SW480 (cell line): ENCODE measurements at regions not wholly inside any gene's neighbourhood (a gene's known extent, or its start where the extent isn't known, plus 50 kb on each side); places are given as distances from the start of the nearest gene placed in this dataset.

Experiments used
- DNase-seq: peaks from one replicate; pipeline ENCODE4 v3.0.0-alpha.2; 2016; ENCODE audit warnings: low spot score

DNA sequence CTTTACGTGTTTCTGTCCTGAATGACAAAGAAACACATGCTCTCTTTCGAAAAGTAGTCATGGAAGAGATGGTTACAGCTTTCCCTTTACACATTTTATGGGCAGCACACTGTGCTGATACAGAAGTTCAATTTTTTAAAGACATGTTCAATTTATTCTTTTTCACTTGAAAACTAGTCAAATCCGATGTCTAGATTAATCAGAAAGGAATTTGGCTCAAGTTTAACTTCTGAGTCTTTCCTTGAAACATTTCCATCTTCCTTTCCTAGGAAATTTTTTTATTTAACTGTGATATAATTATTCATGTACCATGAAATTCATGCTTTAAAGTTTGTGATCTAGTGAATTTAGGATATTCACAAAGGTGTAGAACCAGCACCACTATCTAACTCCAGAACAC lies 360.1 kb downstream of the TNS3 start:
- DNase-seq, result no peak

DNA sequence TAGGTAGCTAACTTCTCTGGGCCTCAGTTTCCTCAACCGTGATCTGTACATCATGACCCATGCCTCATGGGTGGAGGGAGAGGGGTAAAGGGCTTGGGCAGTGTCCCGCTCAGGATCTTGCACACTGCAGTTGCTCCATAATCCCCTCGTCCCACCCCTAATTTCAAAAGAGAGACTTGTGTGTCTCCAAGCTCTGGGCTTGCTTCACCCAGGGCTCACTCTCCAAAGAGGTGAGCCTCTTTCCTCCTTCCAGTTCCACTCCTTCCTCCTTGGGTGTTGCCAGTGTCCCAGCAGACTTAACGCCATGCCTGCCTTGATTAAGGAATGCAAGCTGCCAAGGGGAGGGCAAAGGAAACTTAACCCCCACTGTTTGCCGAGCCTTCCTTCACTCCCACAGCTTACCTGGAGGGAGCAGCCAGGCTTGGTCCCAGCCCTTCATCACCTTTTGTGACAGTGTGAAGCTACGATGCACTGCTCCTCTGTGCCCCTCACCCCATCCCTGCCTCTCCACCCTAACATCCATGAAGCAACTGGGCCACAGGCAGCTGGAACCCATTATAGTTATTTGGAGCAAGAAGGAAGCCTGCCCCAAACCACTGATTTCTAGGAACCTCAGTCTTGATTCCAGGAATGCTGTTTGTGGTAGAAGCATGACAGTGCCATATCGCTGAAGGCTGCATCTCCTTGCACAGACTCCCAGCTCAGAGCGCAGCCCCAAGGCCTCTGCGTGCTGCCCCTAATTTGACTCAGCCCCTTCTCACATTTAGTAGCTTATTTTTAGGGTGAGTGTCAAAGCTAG lies 363.3 kb downstream of the TNS3 start:
- no peak for DNase-seq

DNA sequence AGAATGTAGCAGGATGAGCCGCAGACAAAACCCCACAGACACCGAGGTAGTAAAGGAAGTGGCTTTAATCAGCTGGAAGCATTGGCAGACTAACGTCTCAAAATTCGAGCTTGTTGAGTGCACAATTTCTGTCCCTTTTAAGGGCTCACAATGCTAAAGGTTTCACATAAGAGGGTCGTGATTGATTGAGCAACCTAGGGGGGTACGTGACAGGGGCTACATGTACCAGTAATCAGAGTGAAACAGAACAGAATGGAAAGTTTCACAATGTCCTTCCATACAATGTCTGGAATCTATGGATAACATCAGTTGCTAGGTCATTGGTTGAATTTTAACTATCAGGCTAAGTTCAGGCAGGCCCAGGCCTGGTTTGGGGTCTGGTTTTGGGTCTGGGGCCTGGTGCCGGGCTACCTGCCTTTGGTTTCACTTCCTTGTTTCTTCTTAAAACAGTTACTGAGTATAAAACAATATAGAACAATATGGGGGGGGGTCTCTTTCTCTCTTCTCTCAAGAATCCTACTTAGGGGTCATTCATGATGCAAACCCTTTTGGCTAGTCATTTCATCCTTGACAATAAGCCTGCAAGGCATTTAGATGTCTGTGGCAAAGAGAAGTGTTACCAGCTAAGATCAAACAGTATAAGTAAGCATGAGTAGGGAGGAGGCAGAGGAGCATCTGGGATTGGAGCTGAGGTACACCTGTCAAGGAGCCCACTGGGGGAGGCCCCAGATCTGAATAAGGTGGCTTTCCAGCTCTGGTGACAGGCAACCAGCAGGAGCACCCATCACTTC lies 364.1 kb downstream of the TNS3 start:
- DNase-seq, result no peak

DNA sequence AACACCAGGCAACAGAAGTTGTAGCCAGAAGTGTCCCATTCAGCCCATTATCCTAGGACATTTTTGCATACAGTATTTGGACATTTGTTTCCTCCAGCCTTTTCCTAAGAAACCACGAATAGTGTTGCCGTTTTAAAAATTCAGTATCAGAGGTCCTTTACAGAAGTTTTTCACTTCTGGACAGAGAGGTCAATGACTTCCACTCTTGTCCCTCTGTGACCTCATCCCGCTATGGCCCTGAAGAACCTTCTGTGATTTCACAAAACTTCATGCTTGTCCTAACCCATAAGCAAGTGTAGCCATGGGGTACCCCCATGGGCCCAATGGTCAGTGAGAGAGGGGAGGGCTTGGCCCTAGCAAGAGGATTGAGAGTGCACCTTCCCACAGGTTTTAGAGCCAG lies 364.8 kb downstream of the TNS3 start:
- DNase-seq, result no peak

DNA sequence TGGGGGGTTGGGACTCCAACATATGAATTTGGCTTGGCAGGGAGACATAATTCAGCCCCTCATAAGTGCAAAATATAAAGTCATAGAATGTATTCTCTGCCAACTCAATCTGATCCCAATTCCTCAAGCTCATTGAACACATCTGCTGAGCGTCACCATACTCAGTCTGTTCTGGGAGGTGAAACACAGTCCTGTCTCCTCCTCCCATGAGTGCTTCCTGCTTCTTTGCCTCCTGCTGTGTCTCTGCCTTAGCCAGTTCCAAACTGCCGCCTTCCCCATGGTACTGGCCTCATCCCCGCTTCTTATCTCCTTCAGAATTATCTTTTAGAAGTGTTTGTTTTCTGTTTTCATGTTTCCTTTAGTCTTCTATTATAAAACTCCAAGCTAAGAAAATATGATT lies 365.5 kb downstream of the TNS3 start:
- no peak for DNase-seq

DNA sequence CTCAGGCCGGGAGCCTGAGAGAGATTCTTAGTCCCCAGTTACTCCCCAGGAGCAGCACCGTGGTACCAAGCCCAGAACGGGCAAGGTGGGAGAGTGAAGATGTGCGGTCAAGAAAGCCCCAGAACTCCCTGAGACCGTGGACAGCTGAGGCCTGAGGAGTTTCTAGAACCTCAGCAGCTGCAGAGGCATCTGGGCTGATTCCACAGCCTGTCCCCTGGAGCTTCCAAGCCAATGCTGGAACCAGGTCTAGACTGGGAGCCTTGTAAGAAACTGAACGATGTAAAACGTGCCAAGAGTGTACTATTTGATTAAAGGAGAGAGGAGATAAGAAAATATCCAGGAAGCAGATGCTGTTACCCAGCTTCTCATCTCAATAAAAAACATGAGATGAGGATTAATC lies 366.3 kb downstream of the TNS3 start:
- no peak for DNase-seq

DNA sequence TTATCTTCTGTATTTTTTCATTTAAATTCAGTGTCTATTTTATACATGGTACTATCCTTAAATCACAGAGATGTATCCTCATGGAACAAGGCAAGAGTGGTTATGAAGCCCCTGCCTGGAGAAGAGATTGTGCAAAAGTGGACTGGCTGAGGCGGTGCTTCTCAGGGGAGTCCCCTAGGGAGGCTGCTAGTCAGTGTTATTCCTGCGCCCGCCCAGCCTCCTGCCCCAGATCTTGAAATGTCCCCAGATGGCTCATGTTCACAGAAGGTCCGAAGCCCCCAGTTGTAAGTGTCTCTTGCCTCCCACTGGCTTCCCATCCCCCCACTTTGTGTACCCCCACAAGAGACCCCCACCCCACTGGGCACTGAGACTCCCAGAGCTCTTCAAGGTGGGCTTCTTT lies 366.9 kb downstream of the TNS3 start:
- no peak for DNase-seq

DNA sequence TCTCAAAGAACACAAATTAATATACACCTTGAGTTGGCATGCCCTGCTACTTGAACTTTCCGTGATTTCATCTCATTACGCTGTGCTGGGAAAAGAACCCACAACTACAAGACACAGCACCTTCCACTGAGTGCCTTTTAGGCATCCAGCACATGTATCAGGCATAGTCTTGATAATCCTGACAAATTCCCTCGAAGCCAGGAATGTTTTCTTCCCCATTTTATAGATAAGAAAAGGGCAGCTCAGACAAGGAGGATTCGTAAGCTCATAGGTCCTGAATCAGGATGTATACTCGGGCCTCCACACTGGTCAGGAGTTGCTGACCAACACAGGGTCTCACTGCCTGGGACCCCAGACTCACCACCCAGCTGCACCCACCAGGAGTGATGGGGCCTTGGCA lies 368.6 kb downstream of the TNS3 start:
- DNase-seq, result no peak

DNA sequence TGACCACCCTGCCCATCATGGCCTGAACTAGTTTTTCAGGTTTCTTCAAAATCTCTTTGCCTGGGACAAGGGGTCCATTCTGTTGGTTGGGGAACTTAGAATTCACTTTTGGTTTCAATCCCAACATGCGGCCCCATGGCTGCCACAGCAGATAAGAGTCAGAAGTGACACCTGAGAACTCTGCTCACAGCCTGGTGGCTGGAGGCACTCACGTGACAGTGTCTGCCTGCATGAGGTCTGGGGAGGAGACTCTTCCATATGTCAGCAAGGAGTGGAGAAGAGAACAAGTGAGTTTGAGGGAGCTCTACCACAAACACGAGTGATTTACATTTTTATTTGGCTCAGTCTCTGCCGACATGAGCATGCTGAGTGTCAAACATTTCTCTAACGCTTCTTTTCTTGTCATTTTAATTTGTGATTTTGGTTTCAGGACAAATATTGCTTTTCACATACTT lies 370.4 kb downstream of the TNS3 start:
- DNase-seq, result no peak

DNA sequence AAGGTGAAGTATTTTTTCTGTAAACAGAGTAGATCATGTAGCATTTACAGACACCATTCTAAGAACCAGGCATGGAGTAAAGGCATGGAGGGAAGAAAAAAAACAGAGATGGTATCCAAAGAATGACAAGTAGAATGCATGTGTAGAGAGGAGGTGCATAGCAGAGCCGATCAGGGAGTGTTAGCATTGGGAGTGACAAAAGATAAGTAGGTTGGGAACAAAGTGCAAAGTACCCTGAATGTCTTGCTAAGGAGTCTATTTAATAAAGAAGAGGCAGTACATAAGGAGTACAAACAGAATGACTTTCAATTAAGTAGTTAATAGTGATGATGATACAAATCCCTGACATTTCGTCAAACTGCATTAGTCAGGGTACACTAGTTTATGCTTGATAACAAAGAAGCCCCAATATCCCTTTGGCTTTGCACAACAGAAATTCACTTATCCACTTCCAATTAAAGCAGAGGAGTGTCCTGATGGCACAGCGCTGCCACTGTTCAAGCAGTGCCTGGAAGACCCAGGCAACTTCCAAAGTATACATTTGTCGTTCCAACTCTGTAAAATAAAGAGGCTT lies 371.5 kb downstream of the TNS3 start:
- DNase-seq, result no peak

DNA sequence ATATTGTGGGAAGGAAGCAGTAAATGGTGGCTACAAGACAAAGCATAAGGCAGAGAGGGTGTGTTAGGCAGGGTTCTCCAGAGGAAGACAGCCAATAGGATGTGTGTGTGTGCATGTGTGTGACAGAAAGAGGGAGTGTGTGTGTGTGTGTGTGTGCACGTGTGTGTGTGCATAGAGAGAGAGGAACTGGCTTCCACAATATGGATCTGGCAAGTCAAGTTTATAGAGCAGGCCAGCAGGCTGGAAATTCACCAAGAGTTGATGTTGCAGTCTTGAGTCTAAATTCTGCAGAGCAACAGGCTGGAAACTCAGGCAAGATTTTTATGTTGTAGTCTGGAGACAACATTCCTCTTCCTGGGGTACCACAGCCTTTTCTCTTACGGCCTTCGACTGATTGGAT lies 374.0 kb downstream of the TNS3 start:
- no peak for DNase-seq

DNA sequence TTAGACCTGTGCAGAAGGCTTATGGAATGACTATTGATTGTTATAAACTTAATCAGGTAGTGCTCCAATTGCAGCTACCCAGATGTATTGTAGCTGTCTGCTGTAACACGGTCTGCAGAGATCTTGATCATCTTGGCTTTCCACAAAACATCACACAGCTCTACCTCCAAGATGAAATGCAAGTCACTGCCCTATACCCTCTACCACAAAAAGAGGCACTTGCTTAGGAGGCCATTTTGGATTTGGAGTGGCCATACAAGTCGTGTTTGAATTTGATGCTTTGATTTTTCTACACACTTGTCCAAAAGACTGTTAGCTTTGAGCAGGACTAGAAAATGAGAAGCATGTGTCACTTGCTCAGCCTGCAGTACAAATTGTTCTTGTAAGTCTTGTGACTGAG lies 377.2 kb downstream of the TNS3 start:
- DNase-seq, result no peak

DNA sequence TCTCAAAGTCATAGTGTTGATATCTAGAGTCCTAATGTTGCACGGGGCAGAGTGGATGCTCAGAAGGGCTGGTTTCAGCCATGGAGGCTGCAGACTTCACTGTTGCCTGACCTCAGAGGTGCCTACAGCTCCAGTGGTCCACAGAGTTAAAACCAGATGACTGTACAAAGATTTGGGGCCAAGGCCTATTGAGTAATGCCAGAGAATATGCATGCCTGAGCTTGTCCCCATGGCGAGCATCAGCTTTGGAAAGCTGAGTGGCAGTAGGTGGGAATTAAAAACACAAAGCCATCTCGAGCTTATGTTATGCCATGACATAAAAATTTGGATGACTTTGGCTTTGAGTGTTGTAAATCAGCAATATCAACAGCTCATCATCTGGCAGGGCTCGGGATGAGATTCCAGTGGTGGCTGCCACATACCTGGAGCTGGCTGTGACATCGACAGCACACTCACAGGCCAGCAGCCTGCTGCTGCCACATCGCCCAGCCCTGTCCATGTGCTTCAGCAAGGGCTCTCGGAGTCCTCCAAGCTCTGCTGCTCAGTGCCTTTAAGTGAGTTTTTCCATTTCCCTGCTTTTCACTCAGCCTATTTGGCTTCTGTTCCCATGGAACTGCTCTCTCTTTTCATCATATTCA lies 379.6 kb downstream of the TNS3 start:
- DNase-seq, result no peak

DNA sequence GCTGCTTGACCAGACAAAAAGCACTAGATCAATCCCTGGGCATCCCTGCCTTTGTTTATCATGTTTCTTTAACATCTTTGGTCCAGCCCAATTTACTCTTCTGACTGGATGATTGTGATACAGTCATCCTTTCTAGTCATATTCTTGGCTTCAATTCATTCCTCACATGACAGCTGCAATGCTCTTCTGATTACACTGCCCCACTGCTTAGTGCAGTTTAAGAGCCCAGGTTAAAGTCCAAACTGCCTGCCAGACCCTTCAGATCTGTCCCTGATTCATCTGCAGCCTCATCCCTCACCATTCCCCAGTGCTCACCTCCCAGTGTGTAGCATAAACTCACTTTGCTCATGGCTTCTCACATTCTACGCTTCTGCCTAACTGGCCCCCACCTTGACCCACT lies 383.8 kb downstream of the TNS3 start:
- DNase-seq, result no peak

DNA sequence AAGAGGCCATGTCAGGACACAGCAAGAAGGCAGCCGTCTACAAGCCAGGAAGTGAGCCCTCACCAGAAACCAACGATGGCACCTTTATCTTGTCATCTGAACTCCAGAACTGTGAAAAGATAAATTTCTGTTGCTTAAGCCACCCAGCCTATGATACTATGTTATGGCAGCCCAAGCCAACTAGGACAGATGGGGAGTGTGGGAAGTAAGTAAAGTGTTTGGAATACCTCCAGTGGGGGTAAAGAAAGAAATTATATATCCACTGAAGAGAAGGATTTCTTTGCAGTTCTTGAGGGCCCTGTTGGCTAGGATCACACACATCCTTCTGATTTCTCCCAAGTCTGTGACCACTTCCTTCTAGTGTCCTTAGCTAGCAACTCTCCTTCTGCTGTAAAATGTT lies 384.4 kb downstream of the TNS3 start:
- DNase-seq, result no peak

DNA sequence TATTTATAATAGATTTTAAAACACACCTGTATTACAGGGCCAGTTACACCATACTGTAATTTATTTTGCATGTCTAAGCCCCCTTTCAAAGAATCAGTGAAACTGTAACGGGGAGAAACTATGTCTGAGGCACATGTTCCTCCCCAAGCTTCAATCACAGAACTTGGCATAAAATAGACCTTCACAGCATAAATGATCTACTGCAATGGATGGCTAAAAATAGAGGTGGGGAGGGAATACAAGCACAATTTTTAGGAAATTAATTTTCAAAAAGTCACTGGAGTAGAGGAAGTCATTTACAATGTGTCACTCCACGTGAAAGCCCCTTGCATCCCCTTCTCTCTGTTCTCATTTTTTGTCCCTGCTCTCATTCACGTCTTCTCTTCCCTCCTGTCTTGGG lies 385.2 kb downstream of the TNS3 start:
- DNase-seq, result no peak

DNA sequence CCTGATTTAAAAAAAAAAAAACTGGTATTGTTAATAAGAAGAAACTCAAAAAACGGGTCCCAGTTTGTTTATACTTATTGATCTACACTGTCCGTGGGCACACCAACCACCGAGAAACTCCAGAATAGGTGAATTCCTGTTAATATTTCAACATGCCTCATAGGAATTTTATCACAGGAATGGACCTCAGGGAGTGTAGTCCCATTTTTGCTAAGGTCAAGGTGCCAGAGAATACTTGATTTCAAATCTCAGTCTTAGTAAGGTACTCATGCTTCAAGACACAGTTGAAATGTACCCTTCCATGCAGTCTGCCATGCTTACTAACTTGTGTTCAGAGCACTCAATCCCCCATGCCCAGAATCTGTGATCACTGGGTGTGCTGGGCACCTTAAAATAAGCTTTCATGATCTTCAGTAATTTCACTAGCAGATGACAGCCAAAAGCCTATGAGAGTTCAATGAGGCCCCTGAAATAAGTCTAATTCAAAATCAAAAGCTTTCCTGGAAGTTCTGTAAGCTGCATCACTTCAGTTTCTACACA lies 385.7 kb downstream of the TNS3 start:
- no peak for DNase-seq

DNA sequence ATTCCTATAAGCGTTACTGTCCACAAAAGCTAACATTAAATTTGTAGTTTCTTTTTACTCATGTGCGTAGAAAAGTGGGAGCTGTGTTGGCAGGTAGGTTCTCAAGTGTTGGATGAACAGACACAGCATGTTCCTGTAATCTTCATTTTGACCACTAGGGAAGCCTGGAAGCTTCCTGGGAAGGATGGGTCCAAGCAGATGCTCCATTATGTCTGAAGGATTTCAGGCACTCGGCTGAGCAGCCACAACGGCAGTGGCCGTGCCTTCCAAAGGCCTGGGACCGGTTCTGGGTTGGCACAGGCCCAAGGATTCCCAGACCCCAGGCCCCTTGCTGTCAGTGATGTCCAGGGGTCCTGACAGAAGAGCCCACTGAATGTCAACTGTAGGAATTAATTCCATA lies 386.3 kb downstream of the TNS3 start:
- DNase-seq, result peak; percentile 14

DNA sequence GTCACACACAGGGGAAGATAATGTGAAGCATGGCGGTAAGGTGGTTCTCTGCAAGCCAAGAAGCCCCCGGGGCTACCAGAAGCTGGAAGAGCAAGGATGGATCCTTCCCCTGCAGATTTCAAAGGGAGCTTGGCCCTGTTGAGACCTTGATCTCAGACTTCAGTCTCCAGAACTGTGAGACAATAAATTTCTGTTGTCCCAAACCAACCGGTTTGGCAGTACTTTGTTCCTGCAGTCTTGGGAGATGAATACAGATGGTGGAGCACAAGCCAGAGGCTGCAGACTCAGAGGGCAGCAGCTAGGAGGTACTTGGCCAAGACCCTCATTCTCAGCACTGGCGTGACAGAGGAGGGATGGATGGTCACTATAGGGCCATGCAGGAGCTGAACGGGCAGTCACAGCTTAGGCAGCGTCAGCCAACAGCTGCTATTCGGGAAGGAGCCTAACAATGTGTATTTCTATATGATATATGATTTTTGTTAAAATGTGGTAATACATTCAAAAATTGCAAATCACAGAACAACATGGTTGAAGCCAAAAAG lies 387.3 kb downstream of the TNS3 start:
- DNase-seq, result no peak

DNA sequence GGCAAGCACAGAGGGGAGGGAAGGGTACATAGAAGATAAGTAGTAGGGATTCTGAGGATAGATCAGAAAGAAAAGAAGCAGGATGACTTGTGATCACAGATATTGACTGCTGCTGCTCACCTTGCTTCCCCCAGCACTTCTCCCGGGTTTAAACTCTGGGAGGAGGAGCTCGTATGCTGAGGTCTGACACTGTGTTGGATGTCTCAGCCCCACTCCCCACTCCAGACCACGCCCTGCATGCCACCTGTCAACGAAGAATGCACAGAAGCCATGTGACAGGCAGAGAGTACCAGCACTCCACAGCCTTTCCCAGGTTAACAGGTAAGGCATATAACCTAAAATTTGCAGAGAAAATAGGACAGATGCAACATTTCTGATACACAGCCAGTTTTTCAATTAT lies 388.9 kb downstream of the TNS3 start:
- peak; percentile 68 for DNase-seq

DNA sequence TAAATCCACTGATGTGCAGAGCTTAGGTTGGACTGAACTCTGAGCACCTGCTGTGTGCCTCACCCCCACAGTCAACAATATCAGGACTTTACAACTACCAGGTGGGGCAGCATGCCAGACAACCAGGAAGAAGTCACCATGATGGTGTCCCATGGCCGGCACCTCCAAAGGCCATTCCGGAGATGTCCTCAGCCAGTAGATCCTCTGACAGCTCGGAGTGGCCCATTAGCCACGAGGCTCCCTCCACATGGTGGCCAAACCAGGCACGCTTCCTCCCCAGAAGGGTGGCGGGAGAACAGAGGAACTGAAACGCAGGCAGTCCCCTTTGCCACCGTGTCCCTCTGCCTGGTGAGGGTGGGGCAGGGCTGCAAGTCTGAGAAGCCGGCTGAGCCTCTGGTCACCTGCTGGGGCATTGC lies 390.0 kb downstream of the TNS3 start:
- DNase-seq, result no peak

DNA sequence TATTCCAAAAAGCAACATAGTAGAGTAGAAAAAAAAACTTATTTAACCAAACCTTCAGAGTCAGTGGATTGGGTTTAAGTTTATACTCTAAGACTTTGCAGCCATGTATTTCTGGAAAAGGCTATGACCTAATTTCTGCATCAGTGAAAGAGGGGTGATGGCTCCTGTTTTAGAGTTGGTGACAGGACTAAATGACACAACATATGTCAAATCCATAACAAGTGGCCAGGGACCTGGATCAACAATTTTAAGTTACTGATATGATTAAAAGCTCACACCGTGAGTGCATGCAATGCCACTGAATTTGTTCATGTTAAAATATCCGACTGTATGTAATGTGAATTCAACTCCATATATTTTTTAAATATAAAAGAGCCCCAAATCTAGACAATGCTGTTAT lies 390.6 kb downstream of the TNS3 start:
- no peak for DNase-seq
